ENCODE measurements at regions not wholly inside any gene's neighbourhood (a gene's known extent, or its start where the extent isn't known, plus 50 kb on each side); places are given as distances from the start of the nearest gene placed in this dataset.

DNA sequence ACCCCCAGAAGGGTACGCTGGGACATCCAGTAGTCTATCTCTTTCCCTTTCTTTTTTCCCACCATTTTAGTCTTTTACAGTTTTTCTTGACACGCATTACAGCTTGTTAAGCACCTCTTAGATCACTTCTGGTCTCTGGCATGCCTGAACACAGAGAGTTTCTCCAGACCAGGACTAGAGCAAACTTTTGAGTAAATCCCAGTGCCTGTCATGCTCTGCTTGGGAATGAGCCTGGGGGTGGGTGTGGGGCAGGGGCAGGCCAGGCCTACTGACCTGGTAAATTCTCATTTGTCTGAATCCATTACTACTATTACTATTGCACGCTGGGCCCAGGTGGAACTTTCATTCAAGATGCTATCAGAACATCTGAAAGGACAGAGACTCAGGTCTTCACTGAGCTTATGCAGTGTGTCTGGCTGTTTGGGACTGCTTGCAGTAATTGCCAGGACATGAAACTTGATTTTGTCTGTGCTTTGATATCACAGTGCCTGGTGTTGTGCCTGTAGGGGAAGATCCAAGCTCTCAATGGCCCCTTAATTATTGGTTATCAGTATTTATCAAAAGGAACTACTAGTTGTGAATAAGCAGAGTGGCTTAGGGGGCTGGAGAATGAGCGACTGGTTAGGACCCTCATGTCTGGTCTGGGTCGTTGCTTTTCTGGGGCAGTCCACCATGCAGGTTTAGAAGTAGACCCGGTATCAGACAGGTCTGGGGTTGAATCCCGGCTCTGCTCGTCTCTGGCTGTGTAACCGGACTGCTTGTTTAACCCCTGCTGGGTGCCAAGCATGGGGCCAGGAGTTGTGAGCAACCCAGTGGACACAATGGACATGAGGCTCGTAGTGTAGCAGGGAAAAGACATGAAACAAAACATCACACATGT lies 196.1 kb upstream of the TLE3 start:
- TF ChIP-seq, protein P1, sequence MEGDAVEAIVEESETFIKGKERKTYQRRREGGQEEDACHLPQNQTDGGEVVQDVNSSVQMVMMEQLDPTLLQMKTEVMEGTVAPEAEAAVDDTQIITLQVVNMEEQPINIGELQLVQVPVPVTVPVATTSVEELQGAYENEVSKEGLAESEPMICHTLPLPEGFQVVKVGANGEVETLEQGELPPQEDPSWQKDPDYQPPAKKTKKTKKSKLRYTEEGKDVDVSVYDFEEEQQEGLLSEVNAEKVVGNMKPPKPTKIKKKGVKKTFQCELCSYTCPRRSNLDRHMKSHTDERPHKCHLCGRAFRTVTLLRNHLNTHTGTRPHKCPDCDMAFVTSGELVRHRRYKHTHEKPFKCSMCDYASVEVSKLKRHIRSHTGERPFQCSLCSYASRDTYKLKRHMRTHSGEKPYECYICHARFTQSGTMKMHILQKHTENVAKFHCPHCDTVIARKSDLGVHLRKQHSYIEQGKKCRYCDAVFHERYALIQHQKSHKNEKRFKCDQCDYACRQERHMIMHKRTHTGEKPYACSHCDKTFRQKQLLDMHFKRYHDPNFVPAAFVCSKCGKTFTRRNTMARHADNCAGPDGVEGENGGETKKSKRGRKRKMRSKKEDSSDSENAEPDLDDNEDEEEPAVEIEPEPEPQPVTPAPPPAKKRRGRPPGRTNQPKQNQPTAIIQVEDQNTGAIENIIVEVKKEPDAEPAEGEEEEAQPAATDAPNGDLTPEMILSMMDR (IDR thresholded peaks at IDR 0.05) = no peak
- TF ChIP-seq POLR2A (IDR thresholded peaks at IDR 0.05) = no peak
